ENCODE measurements at regions not wholly inside any gene's neighbourhood (a gene's known extent, or its start where the extent isn't known, plus 50 kb on each side); places are given as distances from the start of the nearest gene placed in this dataset.

DNA sequence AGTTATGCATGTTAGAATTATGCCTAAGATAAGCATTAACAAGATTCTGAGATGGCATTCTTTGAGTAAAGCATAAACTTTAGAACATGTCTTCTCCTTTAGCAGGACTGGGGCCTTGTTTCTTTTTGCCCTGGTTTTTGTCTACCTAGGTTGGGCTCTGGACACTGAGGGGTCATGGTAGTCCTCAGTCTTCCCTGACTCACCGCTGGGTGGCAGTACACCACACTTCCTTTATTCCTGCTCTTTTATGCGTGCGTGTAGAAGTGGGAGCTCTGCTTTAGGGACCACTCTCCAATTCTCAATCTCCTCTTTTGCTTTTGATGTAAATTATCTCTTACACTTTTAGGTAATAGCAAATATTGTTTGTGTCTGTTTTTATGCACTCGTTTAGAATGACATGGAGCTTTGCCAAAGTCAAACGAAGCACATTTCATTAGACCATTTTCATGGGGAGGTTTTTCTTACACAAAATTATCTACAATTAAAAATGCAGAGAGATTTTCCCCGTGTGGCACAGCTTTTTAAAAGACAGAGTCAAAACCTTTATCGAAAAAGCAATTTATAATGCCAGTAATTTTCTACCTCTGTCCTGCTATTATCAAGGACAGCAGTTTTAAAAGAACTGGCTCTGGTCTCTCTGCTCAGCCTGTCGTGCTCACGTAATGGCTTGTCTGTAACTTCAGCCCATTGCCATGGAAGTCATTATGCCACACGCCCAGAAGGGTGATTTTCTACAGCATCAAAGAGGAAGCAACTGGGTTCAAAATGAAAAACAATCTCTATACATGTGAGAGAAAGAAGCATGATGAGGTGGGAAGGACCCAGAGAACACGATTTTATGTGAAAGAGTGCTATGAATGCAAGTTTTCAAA is 413.9 kb downstream of the COG6 start:
- no peak for TF ChIP-seq POLR2AphosphoS5 (IDR thresholded peaks at IDR 0.05; ENCODE audit: low read depth, low read length)
- no peak for TF ChIP-seq TAF1 (IDR thresholded peaks at IDR 0.05; ENCODE audit: borderline replicate concordance, insufficient read depth, low read length)

All from PFSK-1 (cell line).